GF-D8 (cell line): ENCODE measurements at regions not wholly inside any gene's neighbourhood (a gene's known extent, or its start where the extent isn't known, plus 50 kb on each side); places are given as distances from the start of the nearest gene placed in this dataset.

ENCODE experiments used
- DNase-seq: peaks from one replicate; lab custom pipeline; 2025; lab: John Stamatoyannopoulos, UW

DNA sequence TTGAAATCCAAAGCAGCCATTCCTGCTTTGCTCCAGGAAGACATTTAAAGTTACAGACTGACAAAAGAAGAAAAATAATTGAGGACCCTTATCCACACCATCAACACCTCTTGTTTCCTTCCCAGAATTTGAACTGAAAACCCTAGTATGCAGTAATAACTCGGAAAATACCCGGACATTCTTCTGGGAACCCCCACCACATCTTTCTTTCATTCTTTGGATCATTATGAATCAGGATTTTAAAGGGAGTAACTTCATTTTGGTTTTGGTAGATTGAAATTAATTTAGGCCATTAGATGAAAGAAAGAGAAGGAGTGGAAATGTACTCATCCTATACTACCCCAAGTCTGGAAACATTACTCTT is 213.8 kb upstream of the MARCKS start:
- no peak for DNase-seq

DNA sequence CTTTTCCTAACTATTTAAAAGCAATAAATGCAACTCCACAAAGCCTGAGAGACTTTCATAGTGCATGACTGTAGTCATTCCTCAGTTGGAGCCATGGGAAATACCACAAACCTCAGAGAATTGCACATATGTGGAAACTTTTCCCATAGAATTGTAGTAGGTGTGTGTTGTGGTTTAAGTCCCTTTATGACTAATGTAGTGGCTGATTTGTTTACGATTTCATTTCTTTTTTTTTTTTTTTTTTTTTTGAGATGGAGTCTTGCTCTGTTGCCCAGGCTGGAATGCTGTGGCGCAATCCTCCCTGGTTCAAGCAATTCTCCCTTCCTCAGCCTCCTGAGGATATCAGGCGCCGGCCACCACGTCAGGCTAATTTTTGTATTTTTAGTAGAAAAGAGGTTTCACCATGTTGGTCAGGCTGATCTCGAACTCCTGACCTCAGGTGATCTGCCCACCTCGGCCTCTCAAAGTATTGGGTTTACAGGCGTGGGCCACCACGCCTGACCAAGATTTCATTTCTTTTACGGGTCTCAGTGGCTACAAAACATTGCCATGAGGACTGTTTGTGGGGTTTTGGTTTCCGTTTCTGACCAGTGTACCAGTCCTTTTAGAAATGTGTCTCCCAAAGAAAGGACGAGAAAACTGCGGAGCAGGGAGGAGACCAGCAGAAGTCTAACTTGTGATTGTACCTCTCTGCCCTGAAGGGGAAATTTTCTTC is 212.1 kb upstream of the MARCKS start:
- no peak for DNase-seq

DNA sequence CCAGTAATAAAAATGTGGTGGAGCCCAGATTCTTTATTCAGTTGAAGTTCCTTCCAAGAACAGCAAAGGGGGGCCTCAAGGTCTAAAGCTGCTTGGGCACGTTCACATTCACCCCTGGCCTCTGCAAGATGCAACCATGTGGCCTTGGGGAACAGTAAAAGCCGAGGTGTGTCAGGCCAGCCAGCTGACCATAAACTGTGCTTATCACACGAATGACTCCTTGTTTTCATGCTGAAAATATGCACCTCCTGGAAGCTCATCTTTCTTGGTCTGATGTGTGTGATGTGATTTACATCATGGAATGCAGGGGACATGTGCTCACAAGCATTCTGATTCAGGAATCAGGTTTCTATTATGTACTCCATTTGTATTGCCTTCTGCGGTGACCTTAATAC is 211.6 kb upstream of the MARCKS start:
- DNase-seq: no peak

DNA sequence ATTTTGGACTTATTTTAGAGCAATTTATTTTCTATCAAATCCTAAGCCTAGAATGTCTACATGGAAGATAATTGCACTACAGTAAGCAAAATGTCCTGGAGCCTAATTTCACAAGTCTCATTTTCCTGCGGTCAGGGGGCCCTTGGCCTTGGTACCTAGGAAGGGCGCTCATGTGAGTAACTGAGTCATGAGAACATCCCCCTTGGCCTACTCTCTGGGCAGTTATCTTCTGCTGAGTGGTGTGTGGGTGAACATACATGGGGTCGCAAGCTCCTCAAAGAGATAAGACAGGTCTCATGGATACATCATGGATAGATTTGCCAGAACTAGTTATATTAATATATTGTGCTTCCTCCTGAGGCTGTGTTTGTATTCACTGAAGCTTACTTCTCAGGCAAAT is 211.2 kb upstream of the MARCKS start:
- DNase-seq: no peak

DNA sequence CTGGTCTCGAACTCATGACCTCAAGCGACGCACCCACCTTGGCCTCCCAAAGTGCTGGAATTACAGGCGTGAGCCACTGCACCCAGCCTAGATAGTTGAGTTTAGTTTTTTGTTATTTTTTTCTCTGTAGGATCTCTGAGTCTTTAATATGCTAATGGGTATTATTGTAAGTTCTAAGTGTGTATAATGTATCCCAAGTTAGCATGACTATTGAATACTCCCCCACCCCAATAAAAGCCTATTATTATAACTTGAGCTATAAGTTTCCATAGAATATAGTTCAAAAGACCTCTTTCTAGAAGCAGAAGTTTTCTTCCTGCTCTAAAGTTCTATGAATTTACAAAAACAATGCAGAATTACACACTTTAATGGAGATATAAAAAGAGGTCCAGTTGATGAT is 210.4 kb upstream of the MARCKS start:
- DNase-seq: no peak

DNA sequence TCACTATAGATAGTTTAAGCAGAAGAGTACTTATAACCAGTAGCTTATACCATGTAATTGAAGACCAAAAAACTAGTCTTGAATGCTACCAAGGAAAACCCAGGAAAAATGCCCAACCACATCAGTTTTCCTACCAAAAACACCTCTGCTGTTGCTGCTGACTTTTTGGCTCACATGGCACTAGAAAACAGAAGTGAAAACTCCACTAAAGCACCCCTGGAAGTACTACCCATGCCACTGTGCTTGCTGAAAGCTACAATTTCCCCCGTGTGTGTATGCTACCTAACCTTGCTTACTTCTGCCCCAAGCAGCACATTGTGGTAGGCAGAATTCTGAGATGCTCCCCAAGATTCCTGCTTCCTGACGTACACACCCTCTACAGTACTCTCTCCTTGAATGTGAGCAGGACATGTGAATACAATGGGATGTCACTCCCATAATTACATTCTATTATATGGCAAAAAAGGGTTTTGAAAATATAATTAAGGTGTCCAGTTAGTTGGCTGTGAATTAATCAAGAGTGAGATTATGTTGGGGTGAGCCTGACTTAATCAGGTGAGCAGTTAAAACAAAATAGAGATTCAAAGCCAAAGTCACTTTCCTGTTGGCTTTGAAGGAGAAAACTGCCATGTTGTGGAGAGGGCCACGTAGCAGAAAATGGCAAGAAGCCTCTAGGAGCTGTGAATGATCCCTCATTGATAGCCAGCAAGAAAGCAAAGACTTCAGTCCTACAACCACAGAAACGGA is 209.8 kb upstream of the MARCKS start:
- DNase-seq: no peak

DNA sequence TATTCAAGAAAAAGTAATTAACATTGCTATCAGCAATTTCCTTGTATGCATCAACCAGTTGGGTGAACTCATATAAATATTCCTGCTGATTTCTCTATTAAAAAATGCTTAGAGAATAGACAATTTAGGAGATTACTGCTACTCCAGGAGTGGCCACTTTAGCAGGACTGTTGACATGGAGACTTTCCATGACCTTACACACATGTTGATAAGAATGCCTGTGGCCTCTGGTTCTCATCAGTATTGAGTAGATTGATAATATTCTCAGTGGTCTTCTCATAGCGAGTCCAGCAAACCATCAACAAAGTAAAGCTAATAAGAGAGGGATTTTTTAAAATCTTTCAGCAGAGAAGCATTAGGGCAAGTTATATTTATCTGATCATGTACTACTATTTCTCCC is 208.4 kb upstream of the MARCKS start:
- no peak for DNase-seq

DNA sequence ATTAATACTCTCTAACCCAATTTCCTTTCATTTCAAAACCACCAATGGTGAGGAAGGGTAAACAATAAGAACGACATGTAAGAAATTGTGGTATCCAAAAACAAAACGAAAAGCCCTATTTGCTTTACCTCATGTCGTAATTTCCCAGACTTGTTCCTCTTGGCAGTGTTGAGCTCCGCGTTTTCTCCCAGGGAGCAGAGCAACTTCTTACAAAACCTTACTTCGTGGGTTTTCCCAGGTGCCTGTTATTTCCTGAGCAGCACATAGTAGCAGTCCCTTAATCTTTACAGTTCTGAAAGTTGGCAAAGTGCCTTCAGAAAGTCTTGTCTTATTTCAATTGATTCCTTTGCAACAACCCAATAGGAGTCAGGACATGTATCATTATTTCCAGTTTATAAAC is 207.9 kb upstream of the MARCKS start:
- no peak for DNase-seq

DNA sequence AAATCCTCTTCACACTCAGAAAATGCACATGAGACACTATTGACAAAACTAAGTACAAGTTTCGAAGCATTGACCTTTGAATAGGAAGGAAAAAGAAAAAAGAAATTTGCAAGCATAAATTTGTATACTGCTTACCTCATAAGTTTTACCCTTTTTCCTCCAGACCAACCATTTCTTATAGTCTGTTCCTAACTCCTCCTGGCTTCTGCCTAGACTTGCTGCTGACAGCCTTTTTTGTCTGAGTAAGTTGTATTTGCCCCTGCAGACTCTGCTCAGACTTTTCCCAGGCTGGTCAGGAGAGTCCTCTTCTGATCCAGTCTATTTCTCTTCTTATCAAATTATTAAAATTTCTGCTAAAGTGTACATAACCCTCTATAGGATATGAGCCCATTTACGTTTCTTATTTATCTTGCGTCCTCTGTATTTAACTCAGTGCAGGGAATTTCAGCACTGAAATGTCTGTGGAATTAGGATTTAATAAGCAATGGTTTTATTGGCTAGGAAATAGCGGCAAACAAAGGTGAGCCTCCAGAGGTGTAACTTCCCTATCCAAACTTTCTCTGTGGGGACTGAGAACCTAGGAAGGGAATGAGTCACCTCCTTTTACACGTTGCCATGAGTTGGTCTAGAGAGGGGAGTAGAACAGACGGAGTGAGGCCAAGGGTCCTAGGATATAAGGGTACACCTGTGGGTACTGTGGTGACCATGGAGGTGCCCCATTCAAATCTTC is 207.1 kb upstream of the MARCKS start:
- no peak for DNase-seq

DNA sequence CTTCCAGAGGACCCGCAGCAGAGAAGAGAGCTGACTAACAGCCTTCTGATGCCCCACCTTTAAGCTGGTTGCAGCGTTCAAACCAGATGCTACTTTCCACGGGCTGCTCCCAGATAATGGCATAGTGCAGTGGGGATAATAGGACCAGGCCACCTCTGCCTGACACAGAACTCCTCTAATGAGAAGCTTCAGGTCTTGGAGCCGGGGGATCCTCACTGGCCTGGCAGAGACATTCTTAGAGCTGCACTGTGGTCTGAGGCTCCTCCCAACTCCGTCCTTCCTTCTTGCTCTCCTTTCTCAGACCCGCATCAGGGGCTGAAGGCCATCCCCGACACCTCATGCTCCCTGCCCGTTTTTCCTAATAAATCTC is 206.6 kb upstream of the MARCKS start:
- no peak for DNase-seq

DNA sequence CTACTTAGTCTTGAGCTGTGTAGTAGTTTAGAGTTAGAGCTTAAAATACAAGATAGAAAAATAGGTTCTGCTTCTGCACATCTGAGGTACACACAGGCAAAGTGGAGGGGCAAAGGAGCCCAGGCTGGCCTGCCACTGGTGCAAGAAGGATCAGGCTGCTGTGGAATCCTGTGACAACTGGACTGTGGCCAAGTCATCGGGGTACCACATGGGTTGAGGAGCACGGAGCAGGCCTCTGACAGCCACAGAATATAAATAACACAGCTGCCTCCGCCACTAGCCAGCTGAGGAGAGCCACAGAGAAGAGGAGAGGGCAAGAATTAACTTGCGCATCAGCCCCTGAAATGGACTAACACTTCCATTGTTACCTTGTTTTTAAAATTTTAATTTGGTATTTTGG is 206.0 kb upstream of the MARCKS start:
- no peak for DNase-seq

DNA sequence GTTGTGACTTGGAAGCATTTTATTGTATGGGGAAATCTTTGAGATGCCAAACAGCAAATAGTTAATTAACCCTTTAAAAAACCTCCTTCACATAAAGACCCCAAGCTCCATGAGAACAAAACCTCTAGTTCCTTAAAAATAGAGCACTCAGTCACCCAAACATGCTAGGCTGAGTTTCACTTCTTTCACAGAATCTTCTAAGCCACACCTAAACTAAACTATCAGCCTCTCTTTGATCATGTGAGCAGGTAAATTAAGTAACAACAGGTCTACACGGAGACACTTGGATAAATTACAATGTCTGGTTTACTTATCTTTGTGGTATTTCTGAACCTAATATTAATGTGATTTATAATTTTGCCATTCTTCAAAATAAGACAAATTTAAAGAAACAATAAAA is 205.2 kb upstream of the MARCKS start:
- no peak for DNase-seq

DNA sequence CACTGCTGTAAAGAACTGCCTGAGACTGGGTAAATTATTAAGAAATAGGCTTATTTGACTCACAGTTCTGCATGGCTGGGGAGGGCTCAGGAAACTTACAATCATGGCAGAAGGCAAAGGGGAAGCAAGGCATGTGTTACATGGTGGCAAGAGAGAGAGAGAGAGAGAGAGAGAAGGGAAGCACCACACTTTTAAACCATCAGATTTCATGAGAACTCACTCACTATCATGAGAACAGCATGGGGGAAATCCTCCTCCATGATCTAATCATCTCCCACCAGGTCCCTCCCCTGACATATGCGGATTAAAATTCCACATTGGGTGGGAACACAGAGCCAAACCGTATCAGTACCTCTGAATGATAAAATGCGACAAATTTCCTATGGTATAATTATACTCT is 203.9 kb upstream of the MARCKS start:
- DNase-seq: no peak

DNA sequence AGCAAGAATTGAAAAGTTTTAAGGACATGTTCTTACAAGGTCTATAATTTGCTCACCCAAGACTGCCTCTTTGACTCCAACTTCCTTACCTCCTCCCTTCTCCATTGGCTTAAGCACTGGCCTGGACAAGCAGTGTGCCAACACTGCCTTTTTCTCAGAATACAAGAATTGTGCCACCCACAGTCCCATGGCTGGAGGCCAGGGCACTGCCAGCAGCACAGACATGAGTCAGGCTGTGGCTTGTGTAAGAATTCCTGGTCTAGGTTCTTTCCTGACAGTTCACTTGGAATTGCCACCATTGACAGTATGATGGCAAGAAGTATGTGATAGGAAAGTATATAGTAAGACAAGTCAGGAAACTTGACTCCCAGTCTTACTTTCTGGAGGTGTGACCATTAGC is 202.7 kb upstream of the MARCKS start:
- DNase-seq: no peak

DNA sequence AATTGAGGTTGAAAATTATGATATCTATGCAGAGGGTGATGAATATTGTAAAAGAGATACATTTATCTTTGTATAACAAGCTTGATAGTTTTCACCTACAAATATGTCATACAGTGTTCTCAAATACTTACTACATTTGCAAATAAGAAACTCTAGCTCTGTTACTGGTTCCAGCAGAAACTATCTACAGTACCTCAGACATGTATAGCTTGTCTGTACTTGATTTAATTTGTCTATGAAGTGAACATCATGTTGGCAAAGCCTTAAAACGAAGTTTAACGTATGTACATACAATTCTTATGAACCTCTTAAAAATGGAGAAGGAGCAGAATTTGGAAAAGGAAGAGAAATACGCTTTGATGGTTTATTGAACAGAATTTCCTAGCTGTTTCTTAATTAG is 201.4 kb upstream of the MARCKS start:
- no peak for DNase-seq

DNA sequence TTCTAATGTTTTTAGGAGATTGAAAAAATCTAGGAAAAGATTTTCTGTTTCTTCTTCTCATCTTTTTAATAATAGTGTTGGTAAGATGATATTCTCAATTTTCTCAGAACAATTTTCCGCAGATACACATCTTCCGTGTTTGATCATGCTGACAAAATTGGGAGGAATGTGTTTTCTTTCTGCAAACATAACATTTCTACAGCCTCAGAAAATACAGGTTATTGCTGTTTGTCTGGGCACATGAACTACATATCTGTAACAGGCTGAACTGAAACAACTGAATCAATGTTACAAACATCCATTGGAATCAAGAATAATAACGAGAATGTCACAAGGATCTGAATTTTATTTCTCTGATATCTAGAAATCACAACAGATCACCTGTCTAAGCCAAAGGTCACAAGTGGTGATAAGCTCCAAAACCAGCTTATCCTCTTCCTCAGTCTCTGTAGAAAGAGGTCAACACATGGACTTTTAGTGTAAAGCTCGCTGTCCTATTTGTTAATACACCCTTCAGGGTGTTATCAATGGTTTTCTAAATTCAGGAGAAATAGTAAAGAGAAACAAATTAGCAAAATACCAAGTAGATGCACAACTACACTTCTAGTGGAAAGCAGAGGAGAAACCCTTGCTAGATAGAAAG is 197.3 kb upstream of the MARCKS start:
- no peak for DNase-seq

DNA sequence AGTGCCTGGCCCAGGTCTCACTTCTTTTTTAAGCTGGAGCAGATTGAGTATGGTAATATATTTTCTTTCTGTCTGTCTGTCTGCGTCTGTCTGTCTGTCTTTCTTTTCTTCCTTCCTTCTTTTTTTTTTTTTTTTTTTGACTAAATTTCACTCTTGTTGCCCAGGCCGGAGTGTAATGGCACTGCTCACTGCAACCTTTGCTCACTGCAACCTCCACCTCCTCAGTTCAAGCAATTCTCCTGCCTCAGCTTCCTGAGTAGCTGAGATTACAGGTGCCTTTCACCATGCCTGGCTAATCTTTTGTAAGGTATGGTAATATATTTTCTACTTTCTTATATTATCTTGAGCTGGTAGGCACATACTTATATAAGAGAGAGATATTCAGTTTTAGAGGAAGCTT is 196.3 kb upstream of the MARCKS start:
- no peak for DNase-seq

DNA sequence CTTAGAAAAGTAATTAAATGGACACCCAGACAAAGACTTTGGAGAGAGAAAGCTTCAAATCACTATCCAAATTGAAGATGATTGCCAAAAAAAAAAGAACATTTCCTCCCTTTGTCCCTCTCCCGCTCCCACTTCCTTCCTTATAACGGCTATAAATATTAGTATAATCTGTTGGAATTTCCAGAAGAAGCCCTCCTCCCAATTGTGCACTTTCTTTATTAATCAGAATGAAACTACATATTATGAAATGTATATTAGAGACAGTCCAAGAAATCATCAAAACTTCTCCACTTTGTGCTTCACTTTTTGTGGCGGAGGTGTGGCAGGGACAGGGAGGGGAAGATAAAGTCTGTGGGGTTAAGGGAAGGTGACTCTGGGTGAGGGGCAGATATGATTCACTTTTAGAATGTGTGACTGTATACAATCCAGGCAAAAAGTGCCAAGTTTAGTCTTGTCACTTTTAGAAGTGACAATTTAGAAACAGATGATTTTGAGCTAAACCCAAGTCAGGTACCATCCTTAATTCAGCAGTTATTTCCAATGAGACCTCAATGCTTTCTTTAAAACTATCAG is 195.0 kb upstream of the MARCKS start:
- no peak for DNase-seq

DNA sequence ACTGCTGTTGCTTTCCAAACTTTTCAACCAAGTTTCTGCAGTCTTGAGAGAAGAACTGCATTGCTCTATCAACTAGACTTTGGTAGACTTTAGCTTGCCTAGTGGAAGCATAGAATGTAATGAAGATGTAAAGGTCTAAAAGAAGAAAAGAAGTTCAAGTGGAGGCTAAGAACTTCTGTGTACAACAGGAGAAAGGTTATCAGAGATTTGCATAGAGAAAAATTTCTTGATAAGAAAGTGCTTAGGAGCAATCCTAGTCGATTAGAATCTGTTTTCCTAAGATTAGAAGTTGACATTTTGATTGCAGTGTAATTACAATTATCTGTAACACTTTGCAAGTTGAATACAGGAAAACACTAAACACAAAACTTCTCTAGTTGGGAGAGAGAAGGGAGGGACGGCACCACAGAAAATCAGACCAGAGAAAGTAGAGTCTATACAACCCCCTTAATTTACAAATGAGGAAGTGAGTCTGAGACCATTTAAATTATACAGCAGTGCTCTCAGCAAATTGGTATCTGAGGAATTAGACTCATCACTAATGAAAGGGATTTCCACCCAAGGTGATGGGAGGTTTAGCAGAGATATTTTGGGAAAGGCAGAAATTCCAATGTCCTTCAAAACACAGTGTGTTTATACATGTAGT is 194.3 kb upstream of the MARCKS start:
- DNase-seq: no peak

DNA sequence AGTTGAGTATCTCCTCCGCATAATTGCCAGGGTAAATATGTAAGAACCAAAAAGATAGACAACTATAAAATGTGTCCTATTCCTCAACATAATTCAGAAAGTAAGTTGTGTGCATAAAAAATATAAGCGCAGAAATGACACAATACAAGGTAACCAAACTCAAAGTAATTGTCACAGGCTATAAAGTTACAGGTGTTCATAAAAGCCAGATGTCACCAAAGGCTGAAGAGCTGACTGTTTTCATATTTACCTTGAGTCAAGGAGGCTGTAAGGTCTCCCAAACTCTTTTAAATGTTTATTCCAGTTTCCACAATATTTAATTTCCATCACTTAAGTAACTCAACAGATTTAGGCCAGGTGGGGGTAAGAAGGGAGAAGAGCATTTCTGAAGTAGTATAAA is 192.2 kb upstream of the MARCKS start:
- DNase-seq: no peak

DNA sequence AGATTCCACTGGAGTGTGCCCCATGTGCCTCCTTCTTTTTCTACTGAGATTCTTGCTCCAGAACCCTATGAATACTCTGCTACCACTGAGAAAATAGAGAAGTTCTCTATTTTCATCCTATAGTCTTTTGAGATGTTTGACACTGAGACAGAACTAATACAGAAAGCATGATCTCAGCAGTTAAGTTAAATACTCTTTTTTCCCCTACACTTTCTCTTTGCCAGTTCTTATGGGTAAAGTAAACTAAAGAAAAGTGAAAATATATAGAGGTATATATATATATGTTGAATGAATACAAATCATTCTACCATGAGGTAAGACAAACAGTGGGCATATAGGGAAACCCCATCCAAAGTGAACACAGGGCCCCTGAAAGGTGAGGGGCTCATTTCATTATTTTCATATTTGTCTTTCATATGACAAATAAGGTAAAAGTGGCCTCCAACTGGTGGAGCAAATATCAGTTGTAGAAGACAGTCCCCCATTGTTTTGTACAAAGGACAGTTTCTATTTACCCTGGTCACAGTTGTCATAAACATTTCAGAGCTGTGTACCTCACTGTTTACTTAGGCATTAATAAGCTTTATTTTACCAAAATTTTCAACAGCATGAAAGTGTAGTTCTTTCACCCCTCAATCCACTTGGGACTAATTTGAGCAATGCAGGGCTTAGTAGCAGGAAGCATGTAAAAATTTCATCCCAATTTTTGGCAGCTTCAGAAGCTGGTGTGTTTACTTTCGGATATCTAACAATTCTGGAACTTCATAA is 188.3 kb upstream of the MARCKS start:
- no peak for DNase-seq
